Activated naive CD4-positive, alpha-beta T cell treated with anti-CD3 and anti-CD28 coated beads for 36 hours (primary cell): ENCODE measurements at regions not wholly inside any gene's neighbourhood (a gene's known extent, or its start where the extent isn't known, plus 50 kb on each side); places are given as distances from the start of the nearest gene placed in this dataset.
"Not testable (repeated sequence)": the region's sequence is repeated elsewhere in the genome, so short reads cannot be mapped to it uniquely, and the experiment has no call there.

Source experiments
- CTCF ChIA-PET: fragments of 350-600 bp; sonication (Branson Sonifier 250); formaldehyde crosslinking; loops from one replicate; lab custom pipeline; 2021; ENCODE audit warnings: antibody characterized with exemption; lab: Charles Lee
- DNase-seq: peaks from one replicate; pipeline ENCODE4 v3.0.0-alpha.2; 2020
- H3K27ac Mint-ChIP-seq: one replicate; pipeline ENCODE4 v1.8.0; 2021; ENCODE audit warnings: mild to moderate bottlenecking, mixed read lengths
- H3K27me3 Mint-ChIP-seq: one replicate; pipeline ENCODE4 v1.8.0; 2021; ENCODE audit warnings: low read depth, mixed read lengths
- H3K36me3 Mint-ChIP-seq: one replicate; pipeline ENCODE4 v1.8.0; 2021; ENCODE audit warnings: low read depth, mixed read lengths
- H3K4me1 Mint-ChIP-seq: one replicate; pipeline ENCODE4 v1.8.0; 2021; ENCODE audit warnings: low read depth, mixed read lengths
- H3K4me3 Mint-ChIP-seq: one replicate; pipeline ENCODE4 v1.8.0; 2021; ENCODE audit warnings: mild to moderate bottlenecking, moderate library complexity, mixed read lengths
- H3K9me3 Mint-ChIP-seq: one replicate; pipeline ENCODE4 v1.8.0; 2021; ENCODE audit warnings: mixed read lengths
- intact Hi-C: fragments of 100-400 bp; cut with micrococcal nuclease; formaldehyde crosslinking; loops from one replicate; pipeline ENCODE4 v1.15.1; 2023

- CTCF ChIA-PET = interaction anchor here (0.5 to 0.9 kb wide), 2 partner anchors 36 to 1859 kb away, joined by 3 to 7 read pairs; no protein-coding TSS in a partner anchor
- H3K36me3 Mint-ChIP-seq = no peaks in the 10 kb centered on the region
- no peak overlapping the region for H3K4me3 Mint-ChIP-seq
- DNase-seq = peak; percentile 12
- no peak overlapping the region for H3K27ac Mint-ChIP-seq
- peaks cover 18% of the 10 kb centered on the region for H3K4me1 Mint-ChIP-seq
- intact Hi-C loops = no loop called here
- H3K27me3 Mint-ChIP-seq = peaks cover 9% of the 10 kb centered on the region
- H3K9me3 Mint-ChIP-seq = no peaks in the 10 kb centered on the region
Observed at GRCh38 chr15:22259881-22260421, 179.6 kb downstream of the OR4M2 start.

GRCh38 chr15:22262613-22263020 is 182.3 kb downstream of the OR4M2 start:
- peaks cover 3% of the 10 kb centered on the region for H3K27me3 Mint-ChIP-seq
- intact Hi-C loops = no loop called here
- H3K4me3 Mint-ChIP-seq = no peak overlapping the region
- CTCF ChIA-PET = no interaction called here
- no peaks in the 10 kb centered on the region for H3K9me3 Mint-ChIP-seq
- H3K4me1 Mint-ChIP-seq = peaks cover 18% of the 10 kb centered on the region
- DNase-seq = peak; percentile 32
- no peaks in the 10 kb centered on the region for H3K36me3 Mint-ChIP-seq
- H3K27ac Mint-ChIP-seq = no peak overlapping the region

DNA sequence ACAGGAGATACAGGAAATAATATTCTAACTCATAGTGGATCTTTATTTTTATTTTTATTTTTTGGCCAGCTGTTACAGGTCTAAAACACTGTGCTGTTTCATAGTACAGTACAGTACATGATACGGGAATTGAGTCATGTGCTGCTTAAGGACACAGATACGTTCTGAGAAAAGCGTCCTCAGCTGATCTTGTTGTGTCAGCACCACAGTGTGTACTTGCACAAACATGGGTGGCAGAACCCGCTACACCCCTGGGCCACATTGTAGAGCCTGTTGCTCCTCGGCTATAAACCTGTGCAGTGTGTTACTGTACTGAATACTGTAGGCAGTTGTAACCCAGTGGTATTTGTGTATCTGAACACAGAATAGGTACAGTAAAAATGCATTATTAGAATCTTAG is 183.4 kb downstream of the OR4M2 start:
- Mint-ChIP-seq H3K36me3 (no peaks in the 10 kb centered on the region), H3K27ac (no peak overlapping the region), H3K9me3 (no peaks in the 10 kb centered on the region), H3K27me3 (peaks cover 3% of the 10 kb centered on the region), H3K4me1 (peaks cover 18% of the 10 kb centered on the region), H3K4me3 (no peak overlapping the region)
- CTCF ChIA-PET = interaction anchor here (0.5 kb wide), 1 partner anchor 39 kb away, joined by 4 read pairs; no protein-coding TSS in a partner anchor
- intact Hi-C loops = loop anchor here (1.0 to 2.0 kb wide), 2 partner anchors 19 to 1910 kb away; no protein-coding TSS in a partner anchor
- DNase-seq = no peak

DNA sequence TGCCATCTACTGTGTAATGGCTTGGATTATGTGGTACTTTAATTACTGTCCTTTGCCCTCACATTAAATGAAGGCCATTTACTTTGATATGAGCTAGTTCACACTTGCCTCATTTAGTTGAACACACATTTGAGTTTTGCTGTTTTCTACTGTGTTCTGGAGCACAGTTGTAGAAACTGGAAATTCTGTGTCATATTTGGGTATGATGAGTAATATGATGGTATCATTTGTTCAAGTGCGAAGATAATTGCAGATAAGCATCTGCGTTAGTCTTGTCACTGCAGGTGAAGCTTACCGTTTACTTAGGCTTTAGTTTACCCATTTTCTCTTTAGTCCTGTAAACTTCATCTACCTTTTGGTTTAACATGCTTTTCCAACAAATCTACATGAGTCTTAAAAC is 183.9 kb downstream of the OR4M2 start:
- intact Hi-C loops = loop anchor here (1.0 to 2.0 kb wide), 2 partner anchors 19 to 1911 kb away; no protein-coding TSS in a partner anchor
- H3K27ac Mint-ChIP-seq, CTCF ChIA-PET, H3K9me3 Mint-ChIP-seq, H3K27me3 Mint-ChIP-seq, H3K36me3 Mint-ChIP-seq, H3K4me3 Mint-ChIP-seq, DNase-seq: not testable (repeated sequence)
- H3K4me1 Mint-ChIP-seq = peaks cover 18% of the 10 kb centered on the region

DNA sequence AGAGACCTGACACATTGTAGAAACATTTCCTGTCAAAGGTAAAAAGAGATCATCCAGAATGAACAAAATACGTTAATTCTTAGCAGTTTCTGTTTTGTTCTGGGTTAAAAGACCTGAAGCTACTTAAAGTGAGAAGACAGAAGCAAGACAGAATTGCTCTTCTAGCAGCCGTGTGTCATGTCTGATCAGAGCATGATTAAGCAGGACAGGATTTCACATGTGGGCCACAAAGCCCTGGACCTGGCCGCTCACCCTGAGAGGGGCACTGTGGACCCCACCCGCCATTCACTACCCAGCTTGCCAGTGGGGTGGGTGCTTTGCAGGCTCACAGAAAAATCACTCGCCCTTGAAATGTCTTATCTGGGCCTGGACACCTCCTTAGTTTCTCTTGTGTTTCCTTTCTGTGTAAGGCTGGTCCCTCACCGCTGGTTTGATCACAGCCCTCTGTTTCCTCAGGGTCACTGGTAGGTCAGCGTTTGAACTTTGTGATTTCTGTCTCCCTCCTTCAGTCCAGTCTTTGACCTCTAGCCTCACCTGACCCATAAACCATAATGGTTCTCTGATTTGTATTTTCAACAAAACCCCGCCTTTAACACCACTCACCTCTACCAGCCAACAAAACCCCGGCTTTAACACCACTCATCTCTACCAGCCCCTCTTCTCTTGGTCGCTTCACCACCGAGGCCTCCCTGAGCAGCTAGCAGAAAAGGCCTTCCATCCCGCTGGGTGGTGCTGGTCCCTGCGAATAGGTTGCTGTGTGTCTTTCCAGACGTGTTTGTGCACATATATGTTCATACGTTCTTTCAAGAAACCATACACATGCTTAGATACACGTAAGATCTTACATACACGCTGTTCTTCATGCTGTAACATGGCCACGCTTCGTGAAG is 185.0 kb downstream of the OR4M2 start:
- Mint-ChIP-seq H3K9me3 (no peaks in the 10 kb centered on the region), H3K27ac (no peak overlapping the region), H3K4me3 (no peak overlapping the region), H3K4me1 (peaks cover 9% of the 10 kb centered on the region), H3K36me3 (no peaks in the 10 kb centered on the region), H3K27me3 (peaks cover 3% of the 10 kb centered on the region)
- peak; percentile 45 for DNase-seq
- CTCF ChIA-PET = no interaction called here
- intact Hi-C loops = loop anchor here (2.0 kb wide), 1 partner anchor 18 kb away; no protein-coding TSS in a partner anchor

DNA sequence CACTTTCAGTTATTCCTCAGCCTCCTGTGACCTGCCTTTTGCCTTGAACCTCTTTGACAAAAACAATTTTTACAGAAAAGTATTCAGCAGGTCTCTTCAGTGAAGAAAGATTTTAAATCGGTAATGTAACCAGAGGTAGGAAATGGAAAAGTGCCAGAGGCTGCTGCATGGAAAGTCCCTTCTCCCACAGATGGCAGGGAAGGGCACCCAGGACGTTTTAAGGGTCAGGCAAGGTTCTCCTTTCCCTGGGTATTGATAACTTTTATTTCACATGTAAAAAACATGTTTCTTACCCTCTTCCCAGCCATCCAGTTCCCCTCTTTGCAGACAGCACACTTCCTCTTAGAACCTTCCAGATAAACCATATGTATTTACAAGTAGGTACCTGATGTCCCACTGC is 185.6 kb downstream of the OR4M2 start:
- no peaks in the 10 kb centered on the region for H3K9me3 Mint-ChIP-seq
- no peak for DNase-seq
- no peaks in the 10 kb centered on the region for H3K36me3 Mint-ChIP-seq
- CTCF ChIA-PET = no interaction called here
- H3K4me3 Mint-ChIP-seq = no peak overlapping the region
- H3K27ac Mint-ChIP-seq = no peak overlapping the region
- H3K27me3 Mint-ChIP-seq = peaks cover under 1% of the 10 kb centered on the region
- H3K4me1 Mint-ChIP-seq = peaks cover 2% of the 10 kb centered on the region
- intact Hi-C loops = loop anchor here (2.0 kb wide), 1 partner anchor 17 kb away; no protein-coding TSS in a partner anchor

- Mint-ChIP-seq H3K4me3 (no peak overlapping the region), H3K4me1 (no peaks in the 10 kb centered on the region), H3K27ac (no peak overlapping the region), H3K9me3 (no peaks in the 10 kb centered on the region), H3K27me3 (no peaks in the 10 kb centered on the region), H3K36me3 (no peaks in the 10 kb centered on the region)
- intact Hi-C loops = no loop called here
- no peak for DNase-seq
- CTCF ChIA-PET = no interaction called here
Observed at GRCh38 chr15:22267761-22268160, 187.4 kb downstream of the OR4M2 start.

GRCh38 chr15:22268201-22268600 is 187.9 kb downstream of the OR4M2 start:
- H3K4me3 Mint-ChIP-seq, intact Hi-C loops, H3K36me3 Mint-ChIP-seq, H3K27me3 Mint-ChIP-seq, H3K27ac Mint-ChIP-seq, CTCF ChIA-PET, DNase-seq, H3K4me1 Mint-ChIP-seq, H3K9me3 Mint-ChIP-seq: not testable (repeated sequence)

GRCh38 chr15:22268654-22269053 is 188.3 kb downstream of the OR4M2 start:
- H3K27ac Mint-ChIP-seq, H3K4me1 Mint-ChIP-seq, H3K27me3 Mint-ChIP-seq, H3K36me3 Mint-ChIP-seq, H3K9me3 Mint-ChIP-seq, DNase-seq, CTCF ChIA-PET, H3K4me3 Mint-ChIP-seq, intact Hi-C loops: not testable (repeated sequence)

DNA sequence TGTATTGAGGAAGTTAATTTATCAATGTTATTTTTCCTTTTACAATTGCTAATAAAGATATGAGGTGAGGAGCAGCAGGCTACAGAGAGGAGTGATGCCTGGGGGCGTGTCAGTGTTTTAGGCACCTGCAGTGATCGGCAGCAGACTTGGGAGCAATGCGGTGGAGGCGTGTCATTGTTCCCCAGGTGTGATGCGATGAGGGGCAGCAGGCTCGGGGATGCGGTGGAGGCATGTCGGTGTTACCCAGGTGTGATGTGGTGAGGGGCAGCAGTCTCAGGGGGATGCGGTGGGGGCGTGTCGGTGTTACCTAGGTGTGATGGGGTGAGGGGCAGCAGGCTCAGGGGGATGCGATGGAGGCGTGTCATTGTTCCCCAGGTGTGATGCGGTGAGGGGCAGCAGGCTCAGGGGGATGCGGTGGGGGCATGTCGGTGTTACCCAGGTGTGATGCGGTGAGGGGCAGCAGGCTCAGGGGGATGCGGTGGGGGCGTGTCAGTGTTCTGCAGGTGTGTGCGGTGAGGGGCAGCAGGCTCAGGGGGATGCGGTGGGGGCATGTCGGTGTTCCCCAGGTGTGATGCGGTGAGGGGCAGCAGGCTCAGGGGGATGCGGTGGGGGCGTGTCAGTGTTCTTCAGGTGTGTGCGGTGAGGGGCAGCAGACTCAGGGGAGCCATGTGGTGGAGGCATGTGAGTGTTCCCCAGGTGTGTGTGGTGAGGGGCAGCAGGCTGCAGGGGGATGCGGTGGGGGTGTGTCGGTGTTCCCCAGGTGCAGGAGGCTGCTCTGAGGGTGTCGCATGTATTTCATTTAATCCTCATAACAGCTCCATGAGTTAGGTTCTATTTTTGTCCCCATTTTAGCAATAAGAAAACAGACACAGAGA is 186.2 kb upstream of the GOLGA6L22 start:
- H3K9me3 Mint-ChIP-seq, H3K36me3 Mint-ChIP-seq, H3K27ac Mint-ChIP-seq, intact Hi-C loops, H3K27me3 Mint-ChIP-seq, CTCF ChIA-PET, H3K4me1 Mint-ChIP-seq, DNase-seq, H3K4me3 Mint-ChIP-seq: not testable (repeated sequence)

- H3K27me3 Mint-ChIP-seq, intact Hi-C loops, DNase-seq, H3K4me3 Mint-ChIP-seq, H3K9me3 Mint-ChIP-seq, CTCF ChIA-PET, H3K4me1 Mint-ChIP-seq, H3K27ac Mint-ChIP-seq, H3K36me3 Mint-ChIP-seq: not testable (repeated sequence)
Observed at GRCh38 chr15:22273185-22273584, 185.5 kb upstream of the GOLGA6L22 start.

DNA sequence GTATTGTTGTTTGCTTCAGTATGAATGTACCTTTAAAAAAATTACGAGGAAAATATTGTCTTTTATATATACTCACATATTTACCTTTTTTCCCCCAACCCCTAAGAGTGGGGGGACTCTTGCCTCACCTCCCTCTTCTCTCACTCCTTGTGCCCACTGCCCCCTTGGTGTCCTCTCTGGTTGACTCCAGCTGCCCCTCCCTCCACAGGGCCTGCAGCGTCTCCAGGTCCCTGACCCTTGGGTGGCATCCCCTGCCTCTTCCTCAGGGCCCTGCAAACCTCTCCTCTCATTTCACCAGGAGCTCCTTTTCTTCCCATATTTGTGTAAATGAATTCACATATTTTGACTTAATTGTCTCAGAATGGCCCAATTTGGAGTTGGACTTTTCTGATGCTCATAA is 184.3 kb upstream of the GOLGA6L22 start:
- intact Hi-C loops, H3K4me1 Mint-ChIP-seq, CTCF ChIA-PET, DNase-seq, H3K36me3 Mint-ChIP-seq, H3K27me3 Mint-ChIP-seq, H3K27ac Mint-ChIP-seq, H3K9me3 Mint-ChIP-seq, H3K4me3 Mint-ChIP-seq: not testable (repeated sequence)
